Astrocyte of the spinal cord (primary cell): ENCODE measurements at regions not wholly inside any gene's neighbourhood (a gene's known extent, or its start where the extent isn't known, plus 50 kb on each side); places are given as distances from the start of the nearest gene placed in this dataset.

Experiments used
- DNase-seq: peaks from one replicate; pipeline ENCODE4 v3.0.0; 2011; ENCODE audit warnings: low read depth, low spot score
- H3K4me3 ChIP-seq: 2 replicates; pipeline ENCODE4 v1.5.1; 2011; ENCODE audit warnings: low read depth, mild to moderate bottlenecking, low read length, moderate library complexity
- CTCF ChIP-seq: IDR thresholded peaks from 2 replicates; pipeline ENCODE4 v1.5.1; 2012; ENCODE audit warnings: low read depth, mild to moderate bottlenecking, low read length, inconsistent platforms
- in situ Hi-C: cut with HindIII; loops from 2 replicates; pipeline ENCODE4 v1.10.0; 2017; ENCODE audit warnings: low sequenced_read_pairs

- no peak overlapping the region for H3K4me3 ChIP-seq
- in situ Hi-C loops: no loop called here
- DNase-seq: no peak
- no peak for TF ChIP-seq CTCF
These were observed 264.9 kb downstream of the RHOU start for GRCh38 chr1:229000187-229000586.

GRCh38 chr1:229001467-229002011 lies 266.3 kb downstream of the RHOU start:
- no peak for TF ChIP-seq CTCF
- in situ Hi-C loops: no loop called here
- H3K4me3 ChIP-seq: no peak overlapping the region
- DNase-seq: no peak

- in situ Hi-C loops: no loop called here
- TF ChIP-seq CTCF: no peak
These were observed 266.8 kb downstream of the RHOU start for GRCh38 chr1:229002037-229002436.

GRCh38 chr1:229002451-229002960 lies 267.2 kb downstream of the RHOU start:
- DNase-seq: no peak
- in situ Hi-C loops: no loop called here
- TF ChIP-seq CTCF: no peak
- no peak overlapping the region for H3K4me3 ChIP-seq

More at GRCh38 chr1:229002037-229002436, 266.8 kb downstream of the RHOU start:
- no peak overlapping the region for H3K4me3 ChIP-seq
- no peak for DNase-seq

- TF ChIP-seq CTCF: no peak
- DNase-seq: no peak
- in situ Hi-C loops: no loop called here
- H3K4me3 ChIP-seq: no peak overlapping the region
These were observed 267.5 kb upstream of the RAB4A start for GRCh38 chr1:229003233-229004031.

GRCh38 chr1:229004066-229004833 lies 266.7 kb upstream of the RAB4A start:
- in situ Hi-C loops: no loop called here
- no peak overlapping the region for H3K4me3 ChIP-seq
- TF ChIP-seq CTCF: no peak

More at GRCh38 chr1:229004066-229004833, 266.7 kb upstream of the RAB4A start:
- DNase-seq: no peak
